ENCODE measurements at regions not wholly inside any gene's neighbourhood (a gene's known extent, or its start where the extent isn't known, plus 50 kb on each side); places are given as distances from the start of the nearest gene placed in this dataset.
A peak's percentile ranks its signal among the peaks of the same experiment; 100 is the strongest.
"Not testable (repeated sequence)": the region's sequence is repeated elsewhere in the genome, so short reads cannot be mapped to it uniquely, and the experiment has no call there.

GRCh38 chr5:83817591-83817990 is 96.9 kb upstream of the HAPLN1 start:
- no peak for ATAC-seq (ENCODE audit: low FRiP score in 2 of 2)
- WGBS, 2 donors = 86 to 89% methylated on average over 1 of the region's 1 CpG
- DNase-seq = no peak
- no peaks in the 10 kb centered on the region for H3K36me3 ChIP-seq
- TF ChIP-seq POLR2A (IDR thresholded peaks at IDR 0.05) (no peak), POLR2AphosphoS5 (IDR thresholded peaks at IDR 0.05) (no peak), CTCF (IDR thresholded peaks at IDR 0.05) (no peak), EP300 (IDR thresholded peaks at IDR 0.05) (no peak)
- no peak overlapping the region for H3K4me3 ChIP-seq
- H3K9me3 ChIP-seq = no peaks in the 10 kb centered on the region
- no peak overlapping the region for H3K27ac ChIP-seq
- no peaks in the 10 kb centered on the region for H3K27me3 ChIP-seq
- H3K4me1 ChIP-seq = no peaks in the 10 kb centered on the region

GRCh38 chr5:83815661-83816060 is 95.0 kb upstream of the HAPLN1 start:
- DNase-seq (no peak), ATAC-seq (ENCODE audit: low FRiP score in 2 of 2) (no peak)
- Histone ChIP-seq H3K9me3 (no peaks in the 10 kb centered on the region), H3K4me3 (no peak overlapping the region), H3K27ac (no peak overlapping the region), H3K36me3 (no peaks in the 10 kb centered on the region), H3K4me1 (no peaks in the 10 kb centered on the region), H3K27me3 (no peaks in the 10 kb centered on the region)
- no peak for TF ChIP-seq POLR2A (IDR thresholded peaks at IDR 0.05)
- TF ChIP-seq POLR2AphosphoS5 (IDR thresholded peaks at IDR 0.05) = no peak
- no peak for TF ChIP-seq CTCF (IDR thresholded peaks at IDR 0.05)
- TF ChIP-seq EP300 (IDR thresholded peaks at IDR 0.05) = no peak
- 43 to 51% methylated on average over 2 of the region's 2 CpGs for WGBS, 2 donors

- no peaks in the 10 kb centered on the region for H3K4me1 ChIP-seq
- H3K9me3 ChIP-seq = no peaks in the 10 kb centered on the region
- DNase-seq (no peak), ATAC-seq (ENCODE audit: low FRiP score in 2 of 2) (no peak)
- TF ChIP-seq POLR2AphosphoS5 (IDR thresholded peaks at IDR 0.05) (no peak), CTCF (IDR thresholded peaks at IDR 0.05) (no peak), POLR2A (IDR thresholded peaks at IDR 0.05) (no peak), EP300 (IDR thresholded peaks at IDR 0.05) (no peak)
- H3K4me3 ChIP-seq = no peak overlapping the region
- WGBS, 2 donors = 84 to 88% methylated on average over 1 of the region's 1 CpG
- H3K27ac ChIP-seq = no peak overlapping the region
- H3K27me3 ChIP-seq = no peaks in the 10 kb centered on the region
- no peaks in the 10 kb centered on the region for H3K36me3 ChIP-seq
Measured at GRCh38 chr5:83810511-83810910, 89.9 kb upstream of the HAPLN1 start.

- Histone ChIP-seq H3K9me3 (no peaks in the 10 kb centered on the region), H3K4me1 (no peaks in the 10 kb centered on the region), H3K4me3 (no peak overlapping the region), H3K27ac (no peak overlapping the region), H3K27me3 (no peaks in the 10 kb centered on the region), H3K36me3 (no peaks in the 10 kb centered on the region)
- 90 to 91% methylated on average over 2 of the region's 2 CpGs for WGBS, 2 donors
- TF ChIP-seq POLR2A (IDR thresholded peaks at IDR 0.05) (no peak), CTCF (IDR thresholded peaks at IDR 0.05) (no peak), EP300 (IDR thresholded peaks at IDR 0.05) (no peak)
- ATAC-seq (ENCODE audit: low FRiP score in 2 of 2) = no peak
- no peak for DNase-seq
Measured at GRCh38 chr5:83802686-83803085, 82.0 kb upstream of the HAPLN1 start.

GRCh38 chr5:83800201-83800600 is 79.5 kb upstream of the HAPLN1 start:
- no peaks in the 10 kb centered on the region for H3K4me1 ChIP-seq
- 72 to 79% methylated on average over 2 of the region's 2 CpGs for WGBS, 2 donors
- no peaks in the 10 kb centered on the region for H3K9me3 ChIP-seq
- no peaks in the 10 kb centered on the region for H3K36me3 ChIP-seq
- no peak overlapping the region for H3K27ac ChIP-seq
- ATAC-seq (ENCODE audit: low FRiP score in 2 of 2) (no peak), DNase-seq (no peak)
- H3K27me3 ChIP-seq = no peaks in the 10 kb centered on the region
- no peak overlapping the region for H3K4me3 ChIP-seq
- TF ChIP-seq POLR2A (IDR thresholded peaks at IDR 0.05) = no peak
- no peak for TF ChIP-seq EP300 (IDR thresholded peaks at IDR 0.05)
- peak in 1 of 2 donors; percentile 17 for TF ChIP-seq POLR2AphosphoS5 (IDR thresholded peaks at IDR 0.05)
- TF ChIP-seq CTCF (IDR thresholded peaks at IDR 0.05) = no peak

- WGBS, 2 donors = 80 to 81% methylated on average over 7 to 10 of the region's 11 CpGs
- not testable (repeated sequence) for H3K4me3 ChIP-seq; H3K36me3 ChIP-seq; H3K4me1 ChIP-seq; H3K27ac ChIP-seq; H3K9me3 ChIP-seq; ATAC-seq (ENCODE audit: low FRiP score in 2 of 2); H3K27me3 ChIP-seq
- DNase-seq = peak in 1 of 2 donors; percentile 50
Measured at GRCh38 chr5:83799020-83799419, 78.4 kb upstream of the HAPLN1 start.
